DOHH2 (cell line): ENCODE measurements at regions not wholly inside any gene's neighbourhood (a gene's known extent, or its start where the extent isn't known, plus 50 kb on each side); places are given as distances from the start of the nearest gene placed in this dataset.

ENCODE experiments used
- CTCF ChIP-seq: fragments of 200-600 bp; sonication (generic); IDR thresholded peaks from one replicate; pipeline ENCODE4 v1.5.1; 2014; ENCODE audit warnings: antibody characterized with exemption, mild to moderate bottlenecking, low read depth, low read length; ENCODE audit not compliant: poor library complexity, severe bottlenecking
- EZH2phosphoT487 ChIP-seq: fragments of 200-600 bp; sonication (generic); IDR thresholded peaks from 2 replicates; pipeline ENCODE4 v1.6.1; 2017; ENCODE audit warnings: borderline replicate concordance, mild to moderate bottlenecking, antibody characterized with exemption, low read length, moderate library complexity, mixed read lengths

GRCh38 chr18:34001376-34001775 lies 223.3 kb downstream of the NOL4 start:
- no peak for TF ChIP-seq CTCF
- TF ChIP-seq EZH2phosphoT487 = no peak
